ENCODE measurements at regions not wholly inside any gene's neighbourhood (a gene's known extent, or its start where the extent isn't known, plus 50 kb on each side); places are given as distances from the start of the nearest gene placed in this dataset.

DNA sequence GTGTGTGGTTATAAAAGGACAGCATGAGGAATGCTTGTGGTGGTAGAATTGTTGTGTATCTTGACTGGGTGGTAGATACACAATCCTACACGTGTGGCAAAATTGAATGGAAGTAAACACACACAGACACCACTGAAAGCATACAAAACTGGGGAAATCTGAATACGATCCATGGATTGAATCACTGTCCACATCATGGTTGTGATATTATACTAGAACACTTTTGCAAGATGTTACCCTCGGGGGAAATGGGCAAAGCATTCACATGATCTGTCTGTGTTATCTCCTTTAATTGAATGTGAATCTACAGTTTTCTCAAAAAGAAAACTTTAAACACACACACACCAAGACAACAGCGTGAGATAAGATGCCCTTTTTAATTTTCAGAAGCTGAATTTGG, 165.2 kb upstream of the CELF2 start:
- no peaks in the 10 kb centered on the region for H4K20me1 ChIP-seq (ENCODE audit: low read depth)
- H3K79me2 ChIP-seq (ENCODE audit: low read depth), result no peaks in the 10 kb centered on the region
- TF ChIP-seq, protein P1, sequence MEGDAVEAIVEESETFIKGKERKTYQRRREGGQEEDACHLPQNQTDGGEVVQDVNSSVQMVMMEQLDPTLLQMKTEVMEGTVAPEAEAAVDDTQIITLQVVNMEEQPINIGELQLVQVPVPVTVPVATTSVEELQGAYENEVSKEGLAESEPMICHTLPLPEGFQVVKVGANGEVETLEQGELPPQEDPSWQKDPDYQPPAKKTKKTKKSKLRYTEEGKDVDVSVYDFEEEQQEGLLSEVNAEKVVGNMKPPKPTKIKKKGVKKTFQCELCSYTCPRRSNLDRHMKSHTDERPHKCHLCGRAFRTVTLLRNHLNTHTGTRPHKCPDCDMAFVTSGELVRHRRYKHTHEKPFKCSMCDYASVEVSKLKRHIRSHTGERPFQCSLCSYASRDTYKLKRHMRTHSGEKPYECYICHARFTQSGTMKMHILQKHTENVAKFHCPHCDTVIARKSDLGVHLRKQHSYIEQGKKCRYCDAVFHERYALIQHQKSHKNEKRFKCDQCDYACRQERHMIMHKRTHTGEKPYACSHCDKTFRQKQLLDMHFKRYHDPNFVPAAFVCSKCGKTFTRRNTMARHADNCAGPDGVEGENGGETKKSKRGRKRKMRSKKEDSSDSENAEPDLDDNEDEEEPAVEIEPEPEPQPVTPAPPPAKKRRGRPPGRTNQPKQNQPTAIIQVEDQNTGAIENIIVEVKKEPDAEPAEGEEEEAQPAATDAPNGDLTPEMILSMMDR (IDR thresholded peaks at IDR 0.05), result no peak
- TF ChIP-seq EZH2 (IDR thresholded peaks at IDR 0.05), result no peak
- no peak for TF ChIP-seq EZH2phosphoT487 (IDR thresholded peaks at IDR 0.05)
- peaks cover 2% of the 10 kb centered on the region for H3K36me3 Mint-ChIP-seq
- no peaks in the 10 kb centered on the region for H3K27me3 Mint-ChIP-seq (ENCODE audit: insufficient read depth, low read depth)
- H3K27me3 ChIP-seq, result no peaks in the 10 kb centered on the region
- H3K4me1 Mint-ChIP-seq, result peaks cover 5% of the 10 kb centered on the region
- no peak overlapping the region for H3K4me3 ChIP-seq
- no peaks in the 10 kb centered on the region for H3F3A ChIP-seq (ENCODE audit: low read depth)
- no peak for DNase-seq (ENCODE audit: low spot score)
- no peak overlapping the region for H3K4me3 Mint-ChIP-seq
- no peak overlapping the region for H3K27ac ChIP-seq
- no peak overlapping the region for H3K9ac ChIP-seq
- no peaks in the 10 kb centered on the region for H3K9me3 ChIP-seq (ENCODE audit: low read depth)
- no peaks in the 10 kb centered on the region for H3K4me1 ChIP-seq
- H3K36me3 ChIP-seq, result no peaks in the 10 kb centered on the region
- no peak overlapping the region for H3K27ac Mint-ChIP-seq
- H2AFZ ChIP-seq (replicated peaks), result no peak overlapping the region
- no peak overlapping the region for H3K4me2 ChIP-seq
- peaks cover 2% of the 10 kb centered on the region for H3K9me3 Mint-ChIP-seq

DNA sequence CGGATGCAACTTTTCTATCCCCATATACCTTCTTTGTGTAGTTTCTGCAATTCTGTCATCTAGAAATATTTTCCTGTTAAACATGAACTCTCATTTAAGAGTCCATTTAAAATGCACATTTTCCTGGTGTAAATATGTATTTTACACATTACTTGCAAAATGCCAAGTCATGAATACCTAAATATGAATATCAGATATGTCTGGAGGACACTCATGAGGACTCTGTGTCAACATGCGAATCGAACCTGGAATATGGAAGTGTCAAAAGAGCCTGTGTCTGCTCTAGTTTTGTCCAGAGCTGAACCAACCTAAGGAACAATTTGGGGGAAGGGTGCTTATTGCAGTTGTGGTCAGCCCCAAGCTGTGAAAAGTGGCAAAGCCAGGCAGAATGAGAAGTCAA, 163.7 kb upstream of the CELF2 start:
- H3K4me2 ChIP-seq, result no peak overlapping the region
- H3K27me3 Mint-ChIP-seq (ENCODE audit: insufficient read depth, low read depth), result peaks cover 2% of the 10 kb centered on the region
- DNase-seq (ENCODE audit: low spot score), result no peak
- H3K9me3 ChIP-seq (ENCODE audit: low read depth), result no peaks in the 10 kb centered on the region
- TF ChIP-seq, protein P1 (IDR thresholded peaks at IDR 0.05), result no peak
- no peak for TF ChIP-seq EZH2phosphoT487 (IDR thresholded peaks at IDR 0.05)
- TF ChIP-seq EZH2 (IDR thresholded peaks at IDR 0.05), result no peak
- H3K27ac ChIP-seq, result no peak overlapping the region
- H3K36me3 Mint-ChIP-seq, result peaks cover 2% of the 10 kb centered on the region
- H4K20me1 ChIP-seq (ENCODE audit: low read depth), result no peaks in the 10 kb centered on the region
- no peaks in the 10 kb centered on the region for H3K79me2 ChIP-seq (ENCODE audit: low read depth)
- no peaks in the 10 kb centered on the region for H3K4me1 ChIP-seq
- H3K36me3 ChIP-seq, result no peaks in the 10 kb centered on the region
- H3K9ac ChIP-seq, result no peak overlapping the region
- no peak overlapping the region for H3K4me3 ChIP-seq
- no peak overlapping the region for H2AFZ ChIP-seq (replicated peaks)
- no peaks in the 10 kb centered on the region for H3K4me1 Mint-ChIP-seq
- H3F3A ChIP-seq (ENCODE audit: low read depth), result no peaks in the 10 kb centered on the region
- H3K9me3 Mint-ChIP-seq, result peaks cover 2% of the 10 kb centered on the region
- H3K27me3 ChIP-seq, result no peaks in the 10 kb centered on the region
- H3K27ac Mint-ChIP-seq, result no peak overlapping the region
- no peak overlapping the region for H3K4me3 Mint-ChIP-seq

DNA sequence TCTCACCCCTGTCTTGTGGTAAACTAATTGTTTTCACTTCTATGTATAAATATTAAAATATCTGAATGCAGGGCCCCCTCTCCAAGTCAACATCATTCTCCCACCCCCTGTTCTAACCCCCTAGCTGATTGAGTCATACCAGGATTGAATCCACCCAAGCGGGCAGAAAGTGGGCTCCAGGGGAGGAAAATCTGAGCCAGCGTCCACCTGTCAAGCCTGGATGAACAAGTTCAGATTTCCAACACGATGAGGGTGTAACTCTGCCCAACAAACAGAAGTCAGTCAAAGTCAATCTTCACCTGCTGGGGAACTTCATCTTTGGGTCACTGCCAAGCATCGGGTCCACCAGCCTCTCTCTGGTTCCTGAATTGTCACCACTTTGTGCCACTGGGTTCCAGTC, 162.9 kb upstream of the CELF2 start:
- H3K36me3 Mint-ChIP-seq, result peaks cover 2% of the 10 kb centered on the region
- Histone ChIP-seq H3F3A (ENCODE audit: low read depth) (no peaks in the 10 kb centered on the region), H3K9ac (no peak overlapping the region)

More for the DNA sequence above, 162.9 kb upstream of the CELF2 start:
- Mint-ChIP-seq H3K27ac (no peak overlapping the region), H3K4me3 (no peak overlapping the region), H3K27me3 (ENCODE audit: insufficient read depth, low read depth) (peaks cover 2% of the 10 kb centered on the region), H3K4me1 (no peaks in the 10 kb centered on the region), H3K9me3 (peaks cover 2% of the 10 kb centered on the region)
- DNase-seq (ENCODE audit: low spot score), result no peak
- H3K36me3 ChIP-seq, result no peaks in the 10 kb centered on the region
- TF ChIP-seq EZH2 (IDR thresholded peaks at IDR 0.05) (no peak), EZH2phosphoT487 (IDR thresholded peaks at IDR 0.05) (no peak)
- TF ChIP-seq, protein P1 (IDR thresholded peaks at IDR 0.05), result no peak
- H3K27me3 ChIP-seq, result no peaks in the 10 kb centered on the region
- no peaks in the 10 kb centered on the region for H3K9me3 ChIP-seq (ENCODE audit: low read depth)
- no peak overlapping the region for H3K27ac ChIP-seq
- no peak overlapping the region for H3K4me3 ChIP-seq
- H3K4me2 ChIP-seq, result no peak overlapping the region
- no peaks in the 10 kb centered on the region for H3K79me2 ChIP-seq (ENCODE audit: low read depth)
- no peaks in the 10 kb centered on the region for H4K20me1 ChIP-seq (ENCODE audit: low read depth)
- H2AFZ ChIP-seq (replicated peaks), result no peak overlapping the region
- no peaks in the 10 kb centered on the region for H3K4me1 ChIP-seq

Measured in neural progenitor cell (in vitro differentiated cells).